BJ (cell line): ENCODE measurements at regions not wholly inside any gene's neighbourhood (a gene's known extent, or its start where the extent isn't known, plus 50 kb on each side); places are given as distances from the start of the nearest gene placed in this dataset.

Source experiments
- CTCF ChIA-PET: fragments of 350-600 bp; formaldehyde crosslinking; extraction: SDS; loops from one replicate; lab custom pipeline; 2021; ENCODE audit warnings: antibody characterized with exemption, inconsistent platforms; lab: Yijun Ruan, JAX
- POLR2A ChIA-PET: fragments of 300-600 bp; sonication (Branson Sonifier 250); formaldehyde crosslinking; extraction: SDS; loops from one replicate; lab custom pipeline; 2021; ENCODE audit warnings: antibody characterized with exemption; lab: Charles Lee
- DNase-seq: peaks from one replicate; pipeline ENCODE4 v3.0.0-alpha.2; 2011; ENCODE audit warnings: low read depth
- H3K27me3 ChIP-seq: 2 replicates; pipeline ENCODE4 v1.6.0; 2011; ENCODE audit warnings: low read length; ENCODE audit not compliant: control insufficient read depth, insufficient read depth
- H3K36me3 ChIP-seq: 2 replicates; pipeline ENCODE4 v1.5.1; 2011; ENCODE audit warnings: low read length; ENCODE audit not compliant: control insufficient read depth, insufficient read depth
- H3K4me3 ChIP-seq: 2 replicates; pipeline ENCODE4 v1.5.1; 2011; ENCODE audit warnings: low read depth, mild to moderate bottlenecking, control low read depth, low read length
- CTCF ChIP-seq: IDR thresholded peaks from 2 replicates; pipeline ENCODE4 v1.5.1; 2011; ENCODE audit warnings: low read depth, mild to moderate bottlenecking, control low read depth, inconsistent platforms, low read length, moderate library complexity; ENCODE audit not compliant: insufficient read depth

DNA sequence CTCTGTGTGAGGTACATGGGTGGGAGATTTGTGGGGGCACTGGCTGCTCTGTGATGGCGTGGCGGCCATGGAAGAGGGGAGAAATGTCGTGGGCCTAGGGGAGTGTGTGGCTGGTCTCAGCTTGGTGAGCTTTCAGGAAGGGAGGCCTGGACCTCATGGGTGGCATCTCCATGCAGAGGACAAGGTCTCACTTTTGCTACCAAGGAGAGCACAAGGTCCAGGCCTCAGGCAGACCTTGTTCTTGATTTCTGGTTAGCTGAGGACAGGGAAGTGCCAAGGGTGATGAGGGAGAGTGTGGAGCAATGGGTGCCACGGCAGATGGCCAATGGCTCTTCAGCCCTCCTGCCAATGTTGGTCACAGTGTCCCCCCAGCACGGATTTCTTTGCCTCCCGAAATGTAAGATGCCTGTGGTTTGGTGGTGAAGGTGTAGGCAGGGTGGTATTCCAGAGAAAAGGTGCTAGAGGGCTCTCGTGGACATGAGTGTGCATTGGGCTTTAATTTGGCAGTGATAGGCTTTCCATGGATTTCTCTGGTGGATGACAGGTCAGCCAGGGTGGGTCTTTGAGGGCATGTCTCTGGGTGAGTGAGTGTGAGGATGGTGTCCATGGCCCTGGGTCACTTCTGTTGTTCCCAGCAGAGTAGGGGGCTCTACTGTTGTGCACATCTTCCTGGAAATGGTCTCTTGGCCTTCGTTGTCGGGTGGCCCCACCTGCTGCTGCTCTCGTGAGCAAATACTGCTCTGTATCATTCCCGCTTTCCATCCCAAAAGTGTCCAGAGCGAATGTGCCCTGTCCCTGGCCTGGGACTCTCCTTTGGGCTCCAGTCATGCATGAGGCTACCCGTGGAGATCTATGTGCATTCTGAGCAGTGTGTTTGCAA lies 108.0 kb downstream of the SNRPN start:
- H3K4me3 ChIP-seq = no peak overlapping the region
- no peak for DNase-seq
- no peak for TF ChIP-seq CTCF
- CTCF ChIA-PET = no interaction called here
- POLR2A ChIA-PET = no interaction called here
- H3K36me3 ChIP-seq = peaks cover 31% of the 10 kb centered on the region
- H3K27me3 ChIP-seq = no peaks in the 10 kb centered on the region

GRCh38 chr15:25065286-25065685 lies 110.5 kb downstream of the SNRPN start:
- peaks cover 36% of the 10 kb centered on the region for H3K36me3 ChIP-seq
- no peaks in the 10 kb centered on the region for H3K27me3 ChIP-seq
- no peak overlapping the region for H3K4me3 ChIP-seq
- DNase-seq = no peak
- POLR2A ChIA-PET = no interaction called here
- TF ChIP-seq CTCF = no peak
- CTCF ChIA-PET = no interaction called here

DNA sequence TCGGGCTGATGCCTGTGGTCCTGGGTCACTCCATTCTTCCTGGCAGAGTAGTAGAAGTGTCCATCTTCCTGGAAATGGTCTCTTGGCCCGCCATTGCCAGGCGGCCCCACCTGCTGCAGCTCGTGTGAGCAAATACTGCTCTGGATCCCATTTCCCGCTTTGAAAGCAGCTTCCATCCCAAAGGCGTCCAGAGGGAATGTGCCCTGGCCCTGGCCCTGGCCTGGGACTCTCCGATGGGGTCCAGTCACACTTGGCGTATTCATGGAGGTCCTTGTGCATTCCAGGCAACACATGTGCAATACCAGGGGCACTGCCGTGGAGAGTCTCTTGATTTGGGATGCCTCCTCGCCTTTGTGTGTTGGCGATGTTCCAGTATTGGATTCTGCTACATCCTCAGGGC lies 111.1 kb downstream of the SNRPN start:
- ChIA-PET CTCF (no interaction called here), POLR2A (no interaction called here)
- H3K27me3 ChIP-seq = no peaks in the 10 kb centered on the region
- TF ChIP-seq CTCF = no peak
- H3K36me3 ChIP-seq = peaks cover 40% of the 10 kb centered on the region
- H3K4me3 ChIP-seq = no peak overlapping the region
- no peak for DNase-seq

DNA sequence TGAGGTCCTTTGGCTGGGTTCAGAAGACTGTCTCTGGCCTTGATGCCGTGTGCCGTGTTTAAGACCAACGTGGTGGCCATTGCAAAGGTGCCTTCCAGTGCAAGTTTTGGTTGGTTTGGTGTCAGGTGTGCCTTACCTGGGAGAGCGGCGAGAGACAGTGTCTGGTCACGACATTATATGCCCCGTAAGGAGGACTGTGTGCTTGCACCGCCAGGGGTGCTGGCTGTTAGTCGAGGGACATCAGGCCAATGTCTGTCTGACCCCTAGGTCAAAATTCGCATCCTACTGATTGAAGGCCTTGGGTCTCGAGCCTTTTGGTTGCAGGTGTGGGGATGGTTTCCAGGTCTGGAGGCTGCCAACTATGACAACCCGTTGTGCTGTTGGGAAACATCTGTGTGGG lies 111.9 kb downstream of the SNRPN start:
- peaks cover 38% of the 10 kb centered on the region for H3K36me3 ChIP-seq

More for the DNA sequence above, 111.9 kb downstream of the SNRPN start:
- no peak for DNase-seq
- Histone ChIP-seq H3K4me3 (no peak overlapping the region), H3K27me3 (no peaks in the 10 kb centered on the region)
- POLR2A ChIA-PET = no interaction called here
- CTCF ChIA-PET = no interaction called here
- TF ChIP-seq CTCF = no peak
